ENCODE measurements at regions not wholly inside any gene's neighbourhood (a gene's known extent, or its start where the extent isn't known, plus 50 kb on each side); places are given as distances from the start of the nearest gene placed in this dataset.

DNA sequence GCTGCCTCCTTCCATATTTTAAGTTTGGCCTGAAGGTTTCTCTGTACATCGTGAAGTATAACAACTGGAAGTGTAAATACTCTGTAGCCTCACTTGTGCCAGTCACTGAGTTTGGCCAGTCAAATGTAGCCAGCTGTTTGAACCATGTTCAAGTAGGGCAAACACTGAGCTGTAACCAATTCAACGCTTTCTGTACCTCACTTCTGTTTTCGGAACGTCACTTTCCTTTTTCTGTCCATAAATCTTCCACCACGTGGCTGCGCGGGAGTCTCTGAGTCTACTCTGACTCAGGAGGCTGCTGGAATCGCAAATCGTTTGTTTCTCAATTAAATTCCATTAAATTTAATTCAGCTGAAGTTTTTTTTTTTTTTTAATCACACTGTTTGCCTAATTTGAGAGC, 88.8 kb upstream of the RARB start:
- no peaks in the 10 kb centered on the region for H3K27me3 ChIP-seq (ENCODE audit: insufficient read depth, low read depth, low read length)
- no peaks in the 10 kb centered on the region for H3K9me2 ChIP-seq (ENCODE audit: insufficient read depth, low read length)
- no peak overlapping the region for H3K9ac ChIP-seq (ENCODE audit: low read length)
- H3K4me2 ChIP-seq (ENCODE audit: low read length), result no peak overlapping the region
- no peak overlapping the region for H3K27ac ChIP-seq (ENCODE audit: low read length)
- no peak overlapping the region for H2AFZ ChIP-seq (ENCODE audit: low read depth, low read length)
- no peaks in the 10 kb centered on the region for H3K9me3 ChIP-seq (ENCODE audit: low read length)
- H3F3A ChIP-seq (ENCODE audit: insufficient read depth, low read length, poor library complexity, severe bottlenecking), result no peaks in the 10 kb centered on the region
- no peaks in the 10 kb centered on the region for H3K79me2 ChIP-seq (replicated peaks; ENCODE audit: insufficient read depth, low read length)
- no peak overlapping the region for H3K4me3 ChIP-seq (ENCODE audit: low read length)
- no peak for TF ChIP-seq MXI1 (conservative IDR thresholded peaks at IDR 0.05; ENCODE audit: poor library complexity, severe bottlenecking)
- TF ChIP-seq EZH2 (IDR thresholded peaks at IDR 0.05; ENCODE audit: borderline replicate concordance, insufficient read depth, low read length, poor library complexity, severe bottlenecking), result no peak
- no peak for TF ChIP-seq RAD21 (conservative IDR thresholded peaks at IDR 0.05)
- TF ChIP-seq SMC3 (conservative IDR thresholded peaks at IDR 0.05; ENCODE audit: poor library complexity), result no peak
- TF ChIP-seq EP300 (conservative IDR thresholded peaks at IDR 0.05; ENCODE audit: poor library complexity, severe bottlenecking), result no peak
- TF ChIP-seq POLR2AphosphoS5 (IDR thresholded peaks at IDR 0.05), result no peak
- no peak for TF ChIP-seq TAF1 (IDR thresholded peaks at IDR 0.05; ENCODE audit: low read depth)
- TF ChIP-seq, protein P1, sequence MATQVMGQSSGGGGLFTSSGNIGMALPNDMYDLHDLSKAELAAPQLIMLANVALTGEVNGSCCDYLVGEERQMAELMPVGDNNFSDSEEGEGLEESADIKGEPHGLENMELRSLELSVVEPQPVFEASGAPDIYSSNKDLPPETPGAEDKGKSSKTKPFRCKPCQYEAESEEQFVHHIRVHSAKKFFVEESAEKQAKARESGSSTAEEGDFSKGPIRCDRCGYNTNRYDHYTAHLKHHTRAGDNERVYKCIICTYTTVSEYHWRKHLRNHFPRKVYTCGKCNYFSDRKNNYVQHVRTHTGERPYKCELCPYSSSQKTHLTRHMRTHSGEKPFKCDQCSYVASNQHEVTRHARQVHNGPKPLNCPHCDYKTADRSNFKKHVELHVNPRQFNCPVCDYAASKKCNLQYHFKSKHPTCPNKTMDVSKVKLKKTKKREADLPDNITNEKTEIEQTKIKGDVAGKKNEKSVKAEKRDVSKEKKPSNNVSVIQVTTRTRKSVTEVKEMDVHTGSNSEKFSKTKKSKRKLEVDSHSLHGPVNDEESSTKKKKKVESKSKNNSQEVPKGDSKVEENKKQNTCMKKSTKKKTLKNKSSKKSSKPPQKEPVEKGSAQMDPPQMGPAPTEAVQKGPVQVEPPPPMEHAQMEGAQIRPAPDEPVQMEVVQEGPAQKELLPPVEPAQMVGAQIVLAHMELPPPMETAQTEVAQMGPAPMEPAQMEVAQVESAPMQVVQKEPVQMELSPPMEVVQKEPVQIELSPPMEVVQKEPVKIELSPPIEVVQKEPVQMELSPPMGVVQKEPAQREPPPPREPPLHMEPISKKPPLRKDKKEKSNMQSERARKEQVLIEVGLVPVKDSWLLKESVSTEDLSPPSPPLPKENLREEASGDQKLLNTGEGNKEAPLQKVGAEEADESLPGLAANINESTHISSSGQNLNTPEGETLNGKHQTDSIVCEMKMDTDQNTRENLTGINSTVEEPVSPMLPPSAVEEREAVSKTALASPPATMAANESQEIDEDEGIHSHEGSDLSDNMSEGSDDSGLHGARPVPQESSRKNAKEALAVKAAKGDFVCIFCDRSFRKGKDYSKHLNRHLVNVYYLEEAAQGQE (IDR thresholded peaks at IDR 0.05; ENCODE audit: borderline replicate concordance), result no peak
- TF ChIP-seq, protein P2, sequence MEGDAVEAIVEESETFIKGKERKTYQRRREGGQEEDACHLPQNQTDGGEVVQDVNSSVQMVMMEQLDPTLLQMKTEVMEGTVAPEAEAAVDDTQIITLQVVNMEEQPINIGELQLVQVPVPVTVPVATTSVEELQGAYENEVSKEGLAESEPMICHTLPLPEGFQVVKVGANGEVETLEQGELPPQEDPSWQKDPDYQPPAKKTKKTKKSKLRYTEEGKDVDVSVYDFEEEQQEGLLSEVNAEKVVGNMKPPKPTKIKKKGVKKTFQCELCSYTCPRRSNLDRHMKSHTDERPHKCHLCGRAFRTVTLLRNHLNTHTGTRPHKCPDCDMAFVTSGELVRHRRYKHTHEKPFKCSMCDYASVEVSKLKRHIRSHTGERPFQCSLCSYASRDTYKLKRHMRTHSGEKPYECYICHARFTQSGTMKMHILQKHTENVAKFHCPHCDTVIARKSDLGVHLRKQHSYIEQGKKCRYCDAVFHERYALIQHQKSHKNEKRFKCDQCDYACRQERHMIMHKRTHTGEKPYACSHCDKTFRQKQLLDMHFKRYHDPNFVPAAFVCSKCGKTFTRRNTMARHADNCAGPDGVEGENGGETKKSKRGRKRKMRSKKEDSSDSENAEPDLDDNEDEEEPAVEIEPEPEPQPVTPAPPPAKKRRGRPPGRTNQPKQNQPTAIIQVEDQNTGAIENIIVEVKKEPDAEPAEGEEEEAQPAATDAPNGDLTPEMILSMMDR (IDR thresholded peaks at IDR 0.05; ENCODE audit: poor library complexity, severe bottlenecking), result no peak
- no peaks in the 10 kb centered on the region for H3K36me3 ChIP-seq (ENCODE audit: insufficient read depth, low read length)
- no peaks in the 10 kb centered on the region for H4K20me1 ChIP-seq (ENCODE audit: insufficient read depth)

GRCh38 chr3:25344670-25345069, 83.4 kb upstream of the RARB start:
- TF ChIP-seq, protein P1 (IDR thresholded peaks at IDR 0.05; ENCODE audit: borderline replicate concordance), result no peak
- TF ChIP-seq POLR2AphosphoS5 (IDR thresholded peaks at IDR 0.05), result no peak
- TF ChIP-seq EP300 (conservative IDR thresholded peaks at IDR 0.05; ENCODE audit: poor library complexity, severe bottlenecking), result no peak
- no peak for TF ChIP-seq EZH2 (IDR thresholded peaks at IDR 0.05; ENCODE audit: borderline replicate concordance, insufficient read depth, low read length, poor library complexity, severe bottlenecking)
- no peak for TF ChIP-seq SMC3 (conservative IDR thresholded peaks at IDR 0.05; ENCODE audit: poor library complexity)
- TF ChIP-seq, protein P2 (IDR thresholded peaks at IDR 0.05; ENCODE audit: poor library complexity, severe bottlenecking), result no peak
- H3F3A ChIP-seq (ENCODE audit: insufficient read depth, low read length, poor library complexity, severe bottlenecking), result no peaks in the 10 kb centered on the region
- H3K79me2 ChIP-seq (replicated peaks; ENCODE audit: insufficient read depth, low read length), result no peaks in the 10 kb centered on the region
- no peaks in the 10 kb centered on the region for H3K36me3 ChIP-seq (ENCODE audit: insufficient read depth, low read length)
- H3K9me2 ChIP-seq (ENCODE audit: insufficient read depth, low read length), result no peaks in the 10 kb centered on the region
- H3K9ac ChIP-seq (ENCODE audit: low read length), result no peak overlapping the region
- no peak overlapping the region for H3K27ac ChIP-seq (ENCODE audit: low read length)
- no peaks in the 10 kb centered on the region for H4K20me1 ChIP-seq (ENCODE audit: insufficient read depth)
- H2AFZ ChIP-seq (ENCODE audit: low read depth, low read length), result no peak overlapping the region
- H3K27me3 ChIP-seq (ENCODE audit: insufficient read depth, low read depth, low read length), result no peaks in the 10 kb centered on the region
- no peaks in the 10 kb centered on the region for H3K9me3 ChIP-seq (ENCODE audit: low read length)
- H3K4me3 ChIP-seq (ENCODE audit: low read length), result no peak overlapping the region
- H3K4me2 ChIP-seq (ENCODE audit: low read length), result no peak overlapping the region
